Fibroblast of lung (primary cell): ENCODE measurements at regions not wholly inside any gene's neighbourhood (a gene's known extent, or its start where the extent isn't known, plus 50 kb on each side); places are given as distances from the start of the nearest gene placed in this dataset.

Experiments used
- DNase-seq, 2 donors: peaks; one replicate each; pipeline versions ENCODE4 v3.0.0 to v3.0.0-alpha.2; 2010; ENCODE audit warnings: low read depth in 2 of 2
- H2AFZ ChIP-seq: 2 replicates; pipeline ENCODE4 v1.5.1; 2012; ENCODE audit warnings: low read length, control low read depth, inconsistent platforms
- H3K27ac ChIP-seq: 2 replicates; pipeline ENCODE4 v1.5.1; 2011; ENCODE audit warnings: low read length, control low read depth; ENCODE audit not compliant: insufficient read depth
- H3K27me3 ChIP-seq: 2 replicates; pipeline ENCODE4 v1.5.1; 2011; ENCODE audit warnings: mild to moderate bottlenecking, low read length; ENCODE audit not compliant: control insufficient read depth, insufficient read depth
- H3K36me3 ChIP-seq: 2 replicates; pipeline ENCODE4 v1.5.1; 2011; ENCODE audit warnings: low read length; ENCODE audit not compliant: control insufficient read depth, insufficient read depth
- H3K4me1 ChIP-seq: 2 replicates; pipeline ENCODE4 v1.5.1; 2011; ENCODE audit warnings: low read length; ENCODE audit not compliant: control insufficient read depth, insufficient read depth; ENCODE audit errors: extremely low read depth
- H3K4me2 ChIP-seq: 2 replicates; pipeline ENCODE4 v1.5.1; 2011; ENCODE audit warnings: low read length, control low read depth; ENCODE audit not compliant: insufficient read depth; ENCODE audit errors: extremely low read depth
- H3K4me3 ChIP-seq, 4 experiments: fragments of 200-600 bp in 1 of 4; sonication (generic) in 1 of 4; replicated peaks in 1 of 4; 2 replicates each; pipeline ENCODE4 v1.5.1; 2011 to 2016; ENCODE audit warnings: low read length in 4 of 4, low read depth in 3 of 4, mild to moderate bottlenecking in 3 of 4, control low read depth in 2 of 4, inconsistent platforms in 1 of 4, mixed read lengths in 1 of 4; ENCODE audit not compliant: insufficient read depth in 1 of 4; ENCODE audit errors: control extremely low read depth in 1 of 4
- H3K79me2 ChIP-seq: 2 replicates; pipeline ENCODE4 v1.5.1; 2012; ENCODE audit warnings: mild to moderate bottlenecking, low read length, inconsistent platforms; ENCODE audit not compliant: control insufficient read depth, insufficient read depth
- H3K9ac ChIP-seq: 2 replicates; pipeline ENCODE4 v1.5.1; 2011; ENCODE audit warnings: mild to moderate bottlenecking, low read length, control low read depth; ENCODE audit not compliant: insufficient read depth
- H3K9me3 ChIP-seq: 2 replicates; pipeline ENCODE4 v1.5.1; 2012; ENCODE audit warnings: low read depth, low read length; ENCODE audit not compliant: control insufficient read depth, insufficient read depth
- H4K20me1 ChIP-seq: 2 replicates; pipeline ENCODE4 v1.5.1; 2011; ENCODE audit warnings: low read length; ENCODE audit not compliant: control insufficient read depth, insufficient read depth; ENCODE audit errors: extremely low read depth
- EZH2 ChIP-seq: IDR thresholded peaks from 2 replicates; pipeline ENCODE4 v1.5.1; 2012; ENCODE audit warnings: low read length, control low read depth, mild to moderate bottlenecking; ENCODE audit errors: missing control alignments
- TF ChIP-seq, protein P1 (sequence below), 2 donors: IDR thresholded peaks in 1 of 2; conservative IDR thresholded peaks in 1 of 2; 1 replicate in 1 of 2; 2 replicates in 1 of 2; pipeline ENCODE4 v1.5.1; 2011 to 2012; ENCODE audit warnings: low read length in 2 of 2, control low read depth in 1 of 2, inconsistent platforms in 1 of 2, low read depth in 1 of 2, mild to moderate bottlenecking in 1 of 2

DNA sequence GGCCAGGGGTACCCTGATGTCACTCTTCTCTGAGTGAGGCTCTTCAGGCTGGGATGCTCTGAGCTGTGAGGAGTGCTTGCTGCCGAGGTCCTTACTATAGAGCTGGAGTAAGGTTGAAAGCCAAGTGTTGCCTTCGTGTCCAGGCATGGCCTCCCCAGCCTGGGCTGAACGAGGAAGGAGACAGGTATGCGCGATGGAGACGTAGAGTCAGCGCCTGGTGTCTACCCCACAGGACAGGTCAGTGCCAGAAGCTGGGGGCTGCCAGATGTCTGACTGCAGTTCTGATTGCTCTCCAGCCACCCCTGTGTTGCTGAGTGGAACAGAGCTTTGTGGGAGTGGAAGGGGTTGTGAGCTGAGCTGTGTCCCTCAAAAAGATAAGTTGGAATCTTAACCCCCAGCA lies 135.8 kb upstream of the AJAP1 start:
- no peak for DNase-seq

DNA sequence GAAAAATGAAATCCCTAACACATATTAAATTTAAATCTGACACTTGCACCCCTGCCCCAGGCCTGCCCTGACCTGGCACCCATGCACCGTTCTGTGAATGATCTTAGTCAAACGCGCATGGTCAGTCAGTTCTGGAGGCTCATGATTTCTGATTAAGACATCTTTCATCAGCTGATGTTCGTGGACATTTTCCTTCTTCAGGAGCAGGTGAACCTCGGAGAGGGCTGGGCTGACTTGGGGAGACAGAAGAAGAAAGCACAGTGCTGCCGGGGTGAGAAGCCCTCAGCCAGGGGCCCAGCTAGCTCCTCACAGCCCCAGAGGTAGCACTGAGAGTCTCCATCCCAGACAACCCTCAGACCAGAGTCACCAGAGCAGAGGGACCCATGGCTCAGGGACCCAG lies 134.5 kb upstream of the AJAP1 start:
- Histone ChIP-seq H3K9ac (no peak overlapping the region), H4K20me1 (no peaks in the 10 kb centered on the region), H3K4me3 (no peak overlapping the region), H3K4me2 (no peak overlapping the region), H2AFZ (no peak overlapping the region), H3K27me3 (no peaks in the 10 kb centered on the region), H3K4me1 (no peaks in the 10 kb centered on the region), H3K36me3 (no peaks in the 10 kb centered on the region), H3K9me3 (no peaks in the 10 kb centered on the region), H3K27ac (no peak overlapping the region), H3K79me2 (no peaks in the 10 kb centered on the region)
- TF ChIP-seq, protein P1, sequence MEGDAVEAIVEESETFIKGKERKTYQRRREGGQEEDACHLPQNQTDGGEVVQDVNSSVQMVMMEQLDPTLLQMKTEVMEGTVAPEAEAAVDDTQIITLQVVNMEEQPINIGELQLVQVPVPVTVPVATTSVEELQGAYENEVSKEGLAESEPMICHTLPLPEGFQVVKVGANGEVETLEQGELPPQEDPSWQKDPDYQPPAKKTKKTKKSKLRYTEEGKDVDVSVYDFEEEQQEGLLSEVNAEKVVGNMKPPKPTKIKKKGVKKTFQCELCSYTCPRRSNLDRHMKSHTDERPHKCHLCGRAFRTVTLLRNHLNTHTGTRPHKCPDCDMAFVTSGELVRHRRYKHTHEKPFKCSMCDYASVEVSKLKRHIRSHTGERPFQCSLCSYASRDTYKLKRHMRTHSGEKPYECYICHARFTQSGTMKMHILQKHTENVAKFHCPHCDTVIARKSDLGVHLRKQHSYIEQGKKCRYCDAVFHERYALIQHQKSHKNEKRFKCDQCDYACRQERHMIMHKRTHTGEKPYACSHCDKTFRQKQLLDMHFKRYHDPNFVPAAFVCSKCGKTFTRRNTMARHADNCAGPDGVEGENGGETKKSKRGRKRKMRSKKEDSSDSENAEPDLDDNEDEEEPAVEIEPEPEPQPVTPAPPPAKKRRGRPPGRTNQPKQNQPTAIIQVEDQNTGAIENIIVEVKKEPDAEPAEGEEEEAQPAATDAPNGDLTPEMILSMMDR (conservative IDR thresholded peaks at IDR 0.05 in 1 of 2, IDR thresholded peaks at IDR 0.05 in 1 of 2; ENCODE audit: low read depth in 1 of 2, low read length in 2 of 2) = no peak
- TF ChIP-seq EZH2 = no peak
- DNase-seq = no peak

More for the DNA sequence above, 135.8 kb upstream of the AJAP1 start:
- Histone ChIP-seq H3K27me3 (no peaks in the 10 kb centered on the region), H3K4me3 (no peak overlapping the region), H4K20me1 (no peaks in the 10 kb centered on the region), H3K4me1 (no peaks in the 10 kb centered on the region), H3K9me3 (no peaks in the 10 kb centered on the region), H3K79me2 (no peaks in the 10 kb centered on the region), H3K36me3 (no peaks in the 10 kb centered on the region), H3K27ac (no peak overlapping the region), H3K4me2 (no peak overlapping the region), H3K9ac (no peak overlapping the region), H2AFZ (no peak overlapping the region)
- TF ChIP-seq, protein P1 (conservative IDR thresholded peaks at IDR 0.05 in 1 of 2, IDR thresholded peaks at IDR 0.05 in 1 of 2; ENCODE audit: low read depth in 1 of 2, low read length in 2 of 2) = no peak
- no peak for TF ChIP-seq EZH2

DNA sequence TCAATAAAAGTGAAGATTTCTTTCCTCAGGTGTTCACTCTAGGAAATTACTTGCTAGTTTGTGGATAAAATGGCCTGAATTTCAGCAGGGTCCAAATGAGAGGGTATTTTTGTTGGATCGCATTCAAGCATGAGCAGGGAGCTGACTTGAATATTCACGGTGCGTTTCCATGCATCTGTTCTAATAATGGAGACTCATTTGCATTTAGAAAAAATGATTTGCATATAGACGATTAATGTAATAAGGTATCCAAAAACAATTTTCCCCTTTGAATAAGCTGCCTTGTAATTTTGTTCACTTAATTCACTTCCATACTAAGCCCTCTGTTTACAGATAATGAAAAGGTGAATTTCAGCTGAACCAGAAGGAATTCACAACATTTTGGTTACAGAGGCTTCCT lies 130.9 kb upstream of the AJAP1 start:
- H3K9me3 ChIP-seq = no peaks in the 10 kb centered on the region
- no peak overlapping the region for H3K4me3 ChIP-seq
- no peaks in the 10 kb centered on the region for H3K4me1 ChIP-seq
- no peaks in the 10 kb centered on the region for H3K79me2 ChIP-seq
- TF ChIP-seq, protein P1 (conservative IDR thresholded peaks at IDR 0.05 in 1 of 2, IDR thresholded peaks at IDR 0.05 in 1 of 2; ENCODE audit: low read depth in 1 of 2, low read length in 2 of 2) = no peak
- no peak for TF ChIP-seq EZH2
- no peaks in the 10 kb centered on the region for H3K27me3 ChIP-seq
- no peaks in the 10 kb centered on the region for H3K36me3 ChIP-seq
- H3K9ac ChIP-seq = no peak overlapping the region
- no peak overlapping the region for H2AFZ ChIP-seq
- no peak for DNase-seq
- no peak overlapping the region for H3K27ac ChIP-seq
- no peaks in the 10 kb centered on the region for H4K20me1 ChIP-seq
- H3K4me2 ChIP-seq = no peak overlapping the region
